Peyer's patch (tissue), 4 donors: ENCODE measurements at regions not wholly inside any gene's neighbourhood (a gene's known extent, or its start where the extent isn't known, plus 50 kb on each side); places are given as distances from the start of the nearest gene placed in this dataset.

Experiments used
- POLR2A ChIP-seq, 2 donors: fragments of 450-650 bp; IDR thresholded peaks; one replicate each; pipeline ENCODE4 v1.5.1; 2017; ENCODE audit warnings: antibody characterized with exemption in 2 of 2, mild to moderate bottlenecking in 2 of 2, moderate library complexity in 2 of 2
- TF ChIP-seq, protein P1 (sequence below), 6 experiments: fragments of 450-650 bp in 4 of 6; fragments of 200-600 bp in 2 of 6; sonication (generic) in 1 of 6; IDR thresholded peaks; one replicate each; pipeline ENCODE4 v1.5.1; 2017 to 2019; ENCODE audit warnings: antibody characterized with exemption in 6 of 6, mild to moderate bottlenecking in 3 of 6, moderate library complexity in 1 of 6

DNA sequence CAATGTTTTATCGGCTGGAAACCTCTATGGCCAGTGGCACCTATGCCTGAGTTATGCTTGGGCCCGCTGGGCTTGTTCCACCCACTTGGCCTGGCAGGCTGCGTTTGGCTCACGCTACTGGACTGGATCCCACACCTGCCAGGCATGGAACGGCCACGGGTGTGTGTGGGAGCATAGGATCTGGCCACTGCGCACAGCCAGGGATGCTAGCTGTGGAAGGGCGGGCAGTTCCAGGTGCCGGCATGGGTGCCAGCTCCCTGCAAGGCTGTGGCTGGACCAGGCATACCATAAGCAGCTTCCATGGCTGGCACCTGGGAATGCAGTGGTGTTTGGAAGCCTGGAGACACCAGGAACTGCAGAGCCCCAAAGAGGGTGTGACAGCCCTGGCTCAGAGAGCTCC lies 1063.9 kb upstream of the ACO1 start:
- TF ChIP-seq, protein P1, sequence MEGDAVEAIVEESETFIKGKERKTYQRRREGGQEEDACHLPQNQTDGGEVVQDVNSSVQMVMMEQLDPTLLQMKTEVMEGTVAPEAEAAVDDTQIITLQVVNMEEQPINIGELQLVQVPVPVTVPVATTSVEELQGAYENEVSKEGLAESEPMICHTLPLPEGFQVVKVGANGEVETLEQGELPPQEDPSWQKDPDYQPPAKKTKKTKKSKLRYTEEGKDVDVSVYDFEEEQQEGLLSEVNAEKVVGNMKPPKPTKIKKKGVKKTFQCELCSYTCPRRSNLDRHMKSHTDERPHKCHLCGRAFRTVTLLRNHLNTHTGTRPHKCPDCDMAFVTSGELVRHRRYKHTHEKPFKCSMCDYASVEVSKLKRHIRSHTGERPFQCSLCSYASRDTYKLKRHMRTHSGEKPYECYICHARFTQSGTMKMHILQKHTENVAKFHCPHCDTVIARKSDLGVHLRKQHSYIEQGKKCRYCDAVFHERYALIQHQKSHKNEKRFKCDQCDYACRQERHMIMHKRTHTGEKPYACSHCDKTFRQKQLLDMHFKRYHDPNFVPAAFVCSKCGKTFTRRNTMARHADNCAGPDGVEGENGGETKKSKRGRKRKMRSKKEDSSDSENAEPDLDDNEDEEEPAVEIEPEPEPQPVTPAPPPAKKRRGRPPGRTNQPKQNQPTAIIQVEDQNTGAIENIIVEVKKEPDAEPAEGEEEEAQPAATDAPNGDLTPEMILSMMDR (IDR thresholded peaks at IDR 0.05): no peak
- TF ChIP-seq POLR2A (IDR thresholded peaks at IDR 0.05): no peak
